ENCODE measurements at regions not wholly inside any gene's neighbourhood (a gene's known extent, or its start where the extent isn't known, plus 50 kb on each side); places are given as distances from the start of the nearest gene placed in this dataset.

GRCh38 chr1:55412060-55412459 is 196.9 kb upstream of the USP24 start:
- intact Hi-C loops (cut with DNase I; ENCODE audit: low total_unique reads), result no loop called here
- no peak overlapping the region for H3K4me3 ChIP-seq (ENCODE audit: low read depth, poor library complexity, severe bottlenecking)
- TF ChIP-seq, protein P1, sequence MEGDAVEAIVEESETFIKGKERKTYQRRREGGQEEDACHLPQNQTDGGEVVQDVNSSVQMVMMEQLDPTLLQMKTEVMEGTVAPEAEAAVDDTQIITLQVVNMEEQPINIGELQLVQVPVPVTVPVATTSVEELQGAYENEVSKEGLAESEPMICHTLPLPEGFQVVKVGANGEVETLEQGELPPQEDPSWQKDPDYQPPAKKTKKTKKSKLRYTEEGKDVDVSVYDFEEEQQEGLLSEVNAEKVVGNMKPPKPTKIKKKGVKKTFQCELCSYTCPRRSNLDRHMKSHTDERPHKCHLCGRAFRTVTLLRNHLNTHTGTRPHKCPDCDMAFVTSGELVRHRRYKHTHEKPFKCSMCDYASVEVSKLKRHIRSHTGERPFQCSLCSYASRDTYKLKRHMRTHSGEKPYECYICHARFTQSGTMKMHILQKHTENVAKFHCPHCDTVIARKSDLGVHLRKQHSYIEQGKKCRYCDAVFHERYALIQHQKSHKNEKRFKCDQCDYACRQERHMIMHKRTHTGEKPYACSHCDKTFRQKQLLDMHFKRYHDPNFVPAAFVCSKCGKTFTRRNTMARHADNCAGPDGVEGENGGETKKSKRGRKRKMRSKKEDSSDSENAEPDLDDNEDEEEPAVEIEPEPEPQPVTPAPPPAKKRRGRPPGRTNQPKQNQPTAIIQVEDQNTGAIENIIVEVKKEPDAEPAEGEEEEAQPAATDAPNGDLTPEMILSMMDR (IDR thresholded peaks at IDR 0.05), result no peak
- no peak for TF ChIP-seq POLR2A (IDR thresholded peaks at IDR 0.05)
- no peak for DNase-seq (ENCODE audit: low spot score in 2 of 2)
- 94 to 97% methylated on average over 2 of the region's 2 CpGs for WGBS, 2 donors

DNA sequence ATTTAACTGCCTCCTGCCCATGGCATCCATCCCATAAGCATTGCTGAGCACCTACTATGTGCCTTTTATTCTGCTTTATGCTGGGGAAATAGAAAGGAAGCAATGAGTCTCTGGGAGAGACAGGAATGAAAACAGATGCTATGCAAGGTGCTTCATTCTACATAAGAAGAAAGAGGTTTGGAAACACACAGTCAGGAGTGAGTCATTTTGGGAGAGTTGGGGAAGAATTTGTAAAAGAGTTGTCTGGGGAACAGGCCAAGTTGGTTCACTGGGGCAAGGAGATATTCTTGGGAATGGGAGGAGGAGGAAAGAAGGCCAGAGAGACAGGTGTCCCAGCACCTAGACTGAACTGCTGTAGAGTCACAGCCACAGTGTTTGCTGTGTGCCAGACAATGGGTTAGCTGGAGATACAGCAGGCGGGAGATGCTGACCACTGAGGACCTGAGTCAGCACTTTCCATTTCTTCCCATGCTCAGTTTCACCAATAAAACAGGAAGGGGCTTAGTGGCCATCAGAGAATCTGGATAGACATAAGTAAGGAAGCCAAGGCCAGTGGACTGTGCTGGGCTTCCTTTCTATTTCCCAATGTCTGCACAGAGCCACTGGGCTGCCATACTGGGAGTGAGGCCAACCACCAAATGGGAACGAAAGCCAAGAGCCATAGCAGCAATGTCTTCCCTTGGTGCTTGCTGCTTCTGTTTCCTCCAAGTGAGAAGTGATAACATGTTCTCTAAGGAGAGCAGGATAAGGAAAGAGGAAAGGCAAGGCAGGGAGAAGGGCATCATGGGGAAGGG is 187.7 kb upstream of the USP24 start:
- intact Hi-C loops (cut with DNase I; ENCODE audit: low total_unique reads), result no loop called here
- no peak for TF ChIP-seq POLR2A (IDR thresholded peaks at IDR 0.05)
- TF ChIP-seq, protein P1 (IDR thresholded peaks at IDR 0.05), result no peak
- DNase-seq (ENCODE audit: low spot score in 2 of 2), result no peak
- 77 to 83% methylated on average over 2 of the region's 2 CpGs for WGBS, 2 donors
- H3K4me3 ChIP-seq (ENCODE audit: low read depth, poor library complexity, severe bottlenecking), result no peak overlapping the region

- H3K4me3 ChIP-seq (ENCODE audit: low read depth, poor library complexity, severe bottlenecking), result no peak overlapping the region
- WGBS, 2 donors, result 24 to 25% methylated on average over 3 of the region's 3 CpGs
- no peak for TF ChIP-seq POLR2A (IDR thresholded peaks at IDR 0.05)
- TF ChIP-seq, protein P1 (IDR thresholded peaks at IDR 0.05), result no peak
- intact Hi-C loops (cut with DNase I; ENCODE audit: low total_unique reads), result no loop called here
- no peak for DNase-seq (ENCODE audit: low spot score in 2 of 2)
Observed at GRCh38 chr1:55402142-55402541, 187.0 kb upstream of the USP24 start.

DNA sequence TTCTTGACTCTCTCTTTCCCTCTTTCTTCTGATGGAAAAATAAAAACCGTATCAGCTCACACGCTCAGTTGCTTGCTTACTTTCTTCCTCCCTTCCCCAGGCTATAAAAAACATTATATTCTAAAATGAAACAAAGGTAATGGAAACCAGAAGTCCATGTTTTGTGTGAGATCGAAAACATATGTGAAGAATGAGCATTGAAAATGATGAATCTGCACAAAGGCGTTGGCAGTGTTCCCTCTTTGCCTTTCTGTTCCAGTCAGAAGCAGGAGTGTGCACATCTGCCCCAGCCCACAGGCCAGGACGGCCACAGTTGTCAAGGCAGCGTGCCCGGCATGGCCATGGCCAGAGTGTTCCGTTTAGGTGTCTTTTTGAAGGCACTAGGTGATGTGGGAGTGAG is 185.3 kb upstream of the USP24 start:
- no peak for DNase-seq (ENCODE audit: low spot score in 2 of 2)
- no peak overlapping the region for H3K4me3 ChIP-seq (ENCODE audit: low read depth, poor library complexity, severe bottlenecking)
- WGBS, 2 donors, result 55% methylated on average over 8 of the region's 8 CpGs
- intact Hi-C loops (cut with DNase I; ENCODE audit: low total_unique reads), result no loop called here
- TF ChIP-seq POLR2A (IDR thresholded peaks at IDR 0.05), result no peak
- TF ChIP-seq, protein P1 (IDR thresholded peaks at IDR 0.05), result no peak

DNA sequence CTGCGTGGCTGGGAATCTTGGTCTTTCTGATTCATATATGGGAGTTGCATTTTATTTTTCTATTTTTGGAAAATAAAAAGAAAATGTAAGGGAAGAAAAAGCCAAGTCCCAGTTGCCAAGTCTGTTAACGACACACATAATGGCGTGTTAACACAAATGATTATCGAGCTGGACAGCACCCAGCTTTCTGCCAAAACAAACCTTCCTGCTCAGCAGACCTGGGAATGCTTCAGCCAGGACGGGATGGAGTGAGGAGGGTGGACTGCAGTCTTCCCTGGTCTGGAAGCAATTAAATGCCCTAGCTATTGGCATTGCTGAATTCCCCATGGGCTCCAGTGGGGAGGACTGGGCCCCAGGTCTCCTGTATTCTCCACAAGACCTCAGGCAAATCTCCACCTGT is 184.2 kb upstream of the USP24 start:
- H3K4me3 ChIP-seq (ENCODE audit: low read depth, poor library complexity, severe bottlenecking), result no peak overlapping the region
- intact Hi-C loops (cut with DNase I; ENCODE audit: low total_unique reads), result no loop called here
- no peak for TF ChIP-seq POLR2A (IDR thresholded peaks at IDR 0.05)
- WGBS, 2 donors, result 29 to 52% methylated on average over 5 of the region's 5 CpGs
- DNase-seq (ENCODE audit: low spot score in 2 of 2), result no peak

DNA sequence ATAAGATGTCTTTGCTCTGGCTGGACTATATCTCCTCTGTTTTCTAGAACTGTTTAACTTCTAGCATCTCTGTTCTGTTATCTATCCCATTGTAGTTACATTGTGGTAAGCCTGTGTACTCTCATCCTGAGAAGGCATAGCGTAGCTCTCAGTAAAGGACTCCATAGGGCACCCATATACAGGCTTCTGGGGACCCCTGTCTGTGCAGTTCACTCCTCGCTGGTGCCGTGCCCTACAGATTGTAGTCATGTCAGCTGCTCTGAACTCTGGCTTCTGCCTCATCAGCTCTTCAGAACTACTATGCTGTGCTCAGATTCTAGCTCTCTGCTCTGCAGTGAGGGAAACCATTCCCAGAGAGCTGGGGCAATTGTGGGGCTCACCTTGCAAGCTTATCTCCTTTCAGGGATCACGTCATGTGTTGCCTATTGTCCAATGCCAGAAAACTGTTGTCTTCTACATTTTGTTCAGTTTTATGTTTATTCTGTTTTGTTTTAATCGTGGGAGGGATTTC is 181.3 kb upstream of the USP24 start:
- TF ChIP-seq, protein P1 (IDR thresholded peaks at IDR 0.05), result no peak
- TF ChIP-seq POLR2A (IDR thresholded peaks at IDR 0.05), result no peak
- 77 to 80% methylated on average over 5 of the region's 5 CpGs for WGBS, 2 donors
- DNase-seq (ENCODE audit: low spot score in 2 of 2), result no peak
- no peak overlapping the region for H3K4me3 ChIP-seq (ENCODE audit: low read depth, poor library complexity, severe bottlenecking)
- intact Hi-C loops (cut with DNase I; ENCODE audit: low total_unique reads), result no loop called here

All from lower leg skin (tissue), 4 donors.